Parathyroid adenoma (tissue), 2 donors: ENCODE measurements at regions not wholly inside any gene's neighbourhood (a gene's known extent, or its start where the extent isn't known, plus 50 kb on each side); places are given as distances from the start of the nearest gene placed in this dataset.
"Not testable (repeated sequence)": the region's sequence is repeated elsewhere in the genome, so short reads cannot be mapped to it uniquely, and the experiment has no call there.

ENCODE experiments used
- H2AFZ ChIP-seq: fragments of 300-600 bp; sonication (generic); one replicate; pipeline ENCODE4 v1.7.0; 2017; ENCODE audit warnings: antibody characterized with exemption, mild to moderate bottlenecking
- H3K27ac ChIP-seq: fragments of 300-600 bp; sonication (generic); one replicate; pipeline ENCODE4 v1.7.0; 2017
- H3K27me3 ChIP-seq: fragments of 300-600 bp; sonication (generic); one replicate; pipeline ENCODE4 v1.7.0; 2017; ENCODE audit warnings: low read length; ENCODE audit not compliant: control insufficient read depth, insufficient read depth
- H3K36me3 ChIP-seq: fragments of 300-600 bp; sonication (generic); one replicate; pipeline ENCODE4 v1.7.0; 2017; ENCODE audit warnings: low read length; ENCODE audit not compliant: control insufficient read depth, insufficient read depth
- H3K4me1 ChIP-seq: fragments of 300-600 bp; sonication (generic); one replicate; pipeline ENCODE4 v1.7.0; 2017; ENCODE audit warnings: control low read depth
- H3K4me2 ChIP-seq: fragments of 300-600 bp; sonication (generic); one replicate; pipeline ENCODE4 v1.7.0; 2017; ENCODE audit warnings: low read length
- H3K4me3 ChIP-seq: fragments of 300-600 bp; sonication (generic); one replicate; pipeline ENCODE4 v1.7.0; 2017; ENCODE audit warnings: low read depth, low read length
- H3K79me2 ChIP-seq: fragments of 300-600 bp; sonication (generic); one replicate; pipeline ENCODE4 v1.7.0; 2017; ENCODE audit warnings: control low read depth
- H3K9ac ChIP-seq: fragments of 300-600 bp; sonication (generic); one replicate; pipeline ENCODE4 v1.7.0; 2017; ENCODE audit warnings: mild to moderate bottlenecking
- H3K9me3 ChIP-seq: fragments of 300-600 bp; sonication (generic); one replicate; pipeline ENCODE4 v1.7.0; 2017; ENCODE audit warnings: low read length; ENCODE audit not compliant: control insufficient read depth
- donor health status: primary hyperparathyroidism.

- not testable (repeated sequence) for H3K4me1 ChIP-seq
Measured at GRCh38 chr9:65384066-65384465, 99.1 kb upstream of the FOXD4L5 start.

DNA sequence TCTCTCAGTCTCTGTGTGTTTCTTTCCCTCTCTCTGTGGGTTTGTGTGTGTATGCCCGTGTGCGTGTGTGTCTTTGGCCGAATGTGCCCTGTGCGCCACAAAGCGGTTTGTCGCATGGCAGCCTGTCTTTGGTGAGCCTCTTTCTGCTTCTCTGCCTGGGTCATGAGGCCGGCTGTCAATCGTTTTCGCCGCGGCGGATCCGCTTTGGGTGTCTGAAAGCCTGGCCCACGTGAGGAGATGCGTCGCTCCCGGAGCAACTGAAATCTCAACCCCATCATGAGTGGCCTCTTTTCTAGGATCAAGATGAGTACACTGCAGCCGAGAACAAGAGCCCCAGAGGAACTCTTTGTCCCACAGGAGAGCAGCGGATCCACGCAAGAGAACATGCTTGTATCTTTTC is 98.6 kb upstream of the FOXD4L5 start:
- H3K4me1 ChIP-seq, H2AFZ ChIP-seq, H3K4me3 ChIP-seq, H3K36me3 ChIP-seq, H3K27ac ChIP-seq, H3K79me2 ChIP-seq, H3K9ac ChIP-seq, H3K9me3 ChIP-seq, H3K4me2 ChIP-seq, H3K27me3 ChIP-seq: not testable (repeated sequence)

More at GRCh38 chr9:65384066-65384465, 99.1 kb upstream of the FOXD4L5 start:
- not testable (repeated sequence) for H2AFZ ChIP-seq, H3K36me3 ChIP-seq, H3K9ac ChIP-seq, H3K27me3 ChIP-seq, H3K79me2 ChIP-seq, H3K4me3 ChIP-seq, H3K4me2 ChIP-seq, H3K27ac ChIP-seq, H3K9me3 ChIP-seq

- not testable (repeated sequence) for H3K27ac ChIP-seq, H3K4me1 ChIP-seq, H3K9ac ChIP-seq, H3K27me3 ChIP-seq, H3K4me3 ChIP-seq, H3K79me2 ChIP-seq, H3K36me3 ChIP-seq, H2AFZ ChIP-seq, H3K9me3 ChIP-seq, H3K4me2 ChIP-seq
Measured at GRCh38 chr9:65382701-65383318, 97.8 kb upstream of the FOXD4L5 start.
